Panc1 (cell line): ENCODE measurements at regions not wholly inside any gene's neighbourhood (a gene's known extent, or its start where the extent isn't known, plus 50 kb on each side); places are given as distances from the start of the nearest gene placed in this dataset.

Experiments used
- REST ChIP-seq, 2 experiments: IDR thresholded peaks; 2 replicates each; pipeline ENCODE4 v1.6.1; 2011 to 2012; ENCODE audit warnings: low read depth in 2 of 2, control low read depth in 1 of 2, low read length in 1 of 2, mild to moderate bottlenecking in 1 of 2, moderate library complexity in 1 of 2; ENCODE audit not compliant: insufficient read depth in 1 of 2
- TF ChIP-seq, protein P1 (sequence below): fragments of 450-650 bp; IDR thresholded peaks from 2 replicates; pipeline ENCODE4 v1.5.1; 2017; ENCODE audit warnings: mild to moderate bottlenecking

DNA sequence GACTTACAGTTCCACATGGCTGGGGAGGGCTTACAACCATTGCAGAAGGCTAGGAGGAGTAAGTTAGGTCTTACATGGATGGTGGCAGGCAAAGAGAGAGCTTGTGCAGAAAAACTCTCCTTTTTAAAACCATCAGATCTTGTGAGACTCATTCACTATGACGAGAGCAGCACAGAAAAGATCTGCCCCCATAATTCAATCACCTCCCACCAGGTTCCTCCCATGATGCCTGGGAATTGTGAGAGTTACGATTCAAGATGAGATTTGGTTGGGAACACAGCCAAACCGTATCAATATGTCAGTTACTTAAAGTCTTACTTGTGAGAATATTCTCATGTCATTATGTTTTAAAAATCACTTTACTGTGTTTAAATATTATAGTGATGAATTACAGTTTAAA is 481.9 kb downstream of the ARL4A start:
- TF ChIP-seq, protein P1, sequence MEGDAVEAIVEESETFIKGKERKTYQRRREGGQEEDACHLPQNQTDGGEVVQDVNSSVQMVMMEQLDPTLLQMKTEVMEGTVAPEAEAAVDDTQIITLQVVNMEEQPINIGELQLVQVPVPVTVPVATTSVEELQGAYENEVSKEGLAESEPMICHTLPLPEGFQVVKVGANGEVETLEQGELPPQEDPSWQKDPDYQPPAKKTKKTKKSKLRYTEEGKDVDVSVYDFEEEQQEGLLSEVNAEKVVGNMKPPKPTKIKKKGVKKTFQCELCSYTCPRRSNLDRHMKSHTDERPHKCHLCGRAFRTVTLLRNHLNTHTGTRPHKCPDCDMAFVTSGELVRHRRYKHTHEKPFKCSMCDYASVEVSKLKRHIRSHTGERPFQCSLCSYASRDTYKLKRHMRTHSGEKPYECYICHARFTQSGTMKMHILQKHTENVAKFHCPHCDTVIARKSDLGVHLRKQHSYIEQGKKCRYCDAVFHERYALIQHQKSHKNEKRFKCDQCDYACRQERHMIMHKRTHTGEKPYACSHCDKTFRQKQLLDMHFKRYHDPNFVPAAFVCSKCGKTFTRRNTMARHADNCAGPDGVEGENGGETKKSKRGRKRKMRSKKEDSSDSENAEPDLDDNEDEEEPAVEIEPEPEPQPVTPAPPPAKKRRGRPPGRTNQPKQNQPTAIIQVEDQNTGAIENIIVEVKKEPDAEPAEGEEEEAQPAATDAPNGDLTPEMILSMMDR: no peak
- TF ChIP-seq REST (IDR thresholded peaks at IDR 0.05; ENCODE audit: insufficient read depth in 1 of 2, low read depth in 2 of 2, low read length in 1 of 2): no peak
